Activated T-cell treated with anti-CD3 and anti-CD28 coated beads for 1 hour (primary cell): ENCODE measurements at regions not wholly inside any gene's neighbourhood (a gene's known extent, or its start where the extent isn't known, plus 50 kb on each side); places are given as distances from the start of the nearest gene placed in this dataset.
A peak's percentile ranks its signal among the peaks of the same experiment; 100 is the strongest.
"Not testable (repeated sequence)": the region's sequence is repeated elsewhere in the genome, so short reads cannot be mapped to it uniquely, and the experiment has no call there.

ENCODE experiments used
- DNase-seq: peaks from one replicate; pipeline ENCODE4 v3.0.0-alpha.2; 2020; ENCODE audit warnings: low read depth

GRCh38 chr3:14252321-14253021 lies 73.9 kb downstream of the LSM3 start:
- DNase-seq = no peak

GRCh38 chr3:14253022-14253706 lies 74.5 kb downstream of the LSM3 start:
- no peak for DNase-seq

- DNase-seq = no peak
Observed at GRCh38 chr3:14253707-14254382, 75.2 kb downstream of the LSM3 start.

- DNase-seq = no peak
Observed at GRCh38 chr3:14254812-14255702, 76.4 kb downstream of the LSM3 start.

- DNase-seq = no peak
Observed at GRCh38 chr3:14256046-14256445, 77.4 kb downstream of the LSM3 start.

GRCh38 chr3:14256561-14257342 lies 78.1 kb downstream of the LSM3 start:
- DNase-seq = no peak

DNA sequence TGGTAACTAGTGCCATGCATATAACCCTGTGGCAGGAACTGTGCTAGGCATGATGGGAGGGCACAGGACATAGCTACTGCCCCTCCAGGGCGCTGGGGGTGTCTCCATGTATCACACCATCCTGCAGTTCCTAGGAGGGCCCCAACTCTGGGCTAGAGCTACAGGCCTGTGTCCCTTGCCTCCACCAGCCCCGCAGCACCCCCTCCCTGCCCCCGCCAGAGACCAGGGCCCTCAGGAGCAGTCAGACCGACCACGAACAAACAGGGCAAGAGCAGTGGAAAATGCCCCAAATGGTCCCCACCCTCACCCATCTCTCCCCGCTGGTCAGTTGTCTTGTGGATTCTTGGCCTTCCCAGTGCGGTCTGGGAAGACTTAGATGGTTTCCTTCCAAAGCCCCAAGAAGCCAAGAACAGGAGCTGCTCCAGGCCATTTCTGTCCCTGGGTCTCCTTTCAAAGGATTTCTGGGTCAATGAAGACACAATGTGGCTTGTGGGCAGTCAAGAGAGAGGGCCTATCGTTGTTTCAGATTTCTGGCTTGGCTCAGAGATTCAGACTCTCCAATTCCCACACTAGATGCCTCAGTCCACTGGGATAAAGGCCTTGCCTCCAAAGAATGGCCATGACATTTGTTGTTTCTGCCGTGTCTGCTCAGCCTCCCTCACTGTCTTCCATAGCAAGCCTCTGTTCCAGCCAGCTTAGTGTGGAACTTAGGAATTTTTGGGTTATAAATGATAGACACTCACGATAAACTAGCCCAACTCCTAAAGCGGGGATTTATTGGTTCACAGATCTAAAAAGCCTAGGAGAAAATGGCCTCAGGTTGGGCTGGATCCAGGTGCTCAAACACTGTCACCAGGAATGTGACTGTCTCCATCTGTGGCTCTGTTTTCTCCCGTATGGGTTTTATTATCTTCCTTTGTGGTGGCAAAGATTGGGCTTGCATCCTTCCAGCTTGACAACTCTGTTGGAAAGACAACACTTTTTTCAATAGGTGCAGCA lies 80.6 kb downstream of the LSM3 start:
- DNase-seq = no peak

- DNase-seq = no peak
Observed at GRCh38 chr3:14260463-14260862, 81.8 kb downstream of the LSM3 start.

DNA sequence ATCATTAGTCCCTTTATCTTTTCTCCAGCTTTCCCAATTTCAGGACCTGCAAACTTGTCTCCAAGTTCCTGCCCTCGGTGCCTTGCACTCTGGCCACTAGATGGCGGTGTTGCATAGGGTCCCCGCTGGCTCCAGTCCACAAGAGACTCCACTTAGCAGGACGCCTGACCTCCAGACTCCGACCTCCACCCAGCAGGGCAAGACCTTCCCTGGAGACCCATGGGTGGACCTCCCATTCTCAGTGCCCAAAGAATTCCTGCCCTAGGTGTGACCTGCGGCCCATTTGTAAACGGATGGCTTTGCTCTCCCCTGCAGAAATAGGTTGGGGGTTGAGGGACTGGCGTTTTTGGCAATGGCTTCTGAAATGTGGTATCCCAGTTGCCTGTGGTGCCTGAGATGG lies 82.6 kb downstream of the LSM3 start:
- DNase-seq = peak; percentile 74

GRCh38 chr3:14262212-14262611 lies 83.6 kb downstream of the LSM3 start:
- no peak for DNase-seq

- no peak for DNase-seq
Observed at GRCh38 chr3:14262867-14263266, 84.2 kb downstream of the LSM3 start.

DNA sequence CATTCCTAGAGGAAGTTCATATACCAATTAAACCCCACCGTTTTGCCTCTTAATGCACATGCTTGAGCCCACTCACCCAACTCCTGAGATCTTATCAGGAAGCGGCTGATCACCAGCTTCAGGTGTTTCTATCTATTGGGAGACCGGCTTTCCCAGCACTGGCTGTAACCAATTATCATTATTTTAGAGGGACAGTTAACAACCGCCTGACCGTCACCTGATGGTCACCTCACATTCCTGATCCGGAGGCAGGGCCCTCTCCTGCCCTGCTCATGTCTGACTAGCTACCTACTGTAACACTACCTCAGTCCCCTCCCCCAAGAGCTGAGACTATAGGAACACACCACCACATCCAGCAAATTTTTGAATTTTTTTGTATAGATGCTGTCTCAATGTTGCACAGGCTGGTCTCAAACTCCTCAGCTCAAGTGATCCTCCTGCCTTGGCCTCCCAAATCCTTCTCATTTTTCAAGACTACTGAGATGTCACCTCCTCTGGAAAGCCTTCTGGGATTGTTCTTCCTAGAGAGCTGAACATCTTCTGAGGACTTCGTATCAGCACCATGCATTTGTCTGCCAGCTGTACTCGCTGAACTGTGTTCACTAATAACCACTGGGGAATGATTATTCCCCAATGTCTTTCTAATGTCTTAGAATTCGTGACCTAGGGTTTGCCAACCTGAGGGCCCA lies 84.8 kb downstream of the LSM3 start:
- no peak for DNase-seq

GRCh38 chr3:14265246-14265962 lies 86.8 kb downstream of the LSM3 start:
- no peak for DNase-seq

DNA sequence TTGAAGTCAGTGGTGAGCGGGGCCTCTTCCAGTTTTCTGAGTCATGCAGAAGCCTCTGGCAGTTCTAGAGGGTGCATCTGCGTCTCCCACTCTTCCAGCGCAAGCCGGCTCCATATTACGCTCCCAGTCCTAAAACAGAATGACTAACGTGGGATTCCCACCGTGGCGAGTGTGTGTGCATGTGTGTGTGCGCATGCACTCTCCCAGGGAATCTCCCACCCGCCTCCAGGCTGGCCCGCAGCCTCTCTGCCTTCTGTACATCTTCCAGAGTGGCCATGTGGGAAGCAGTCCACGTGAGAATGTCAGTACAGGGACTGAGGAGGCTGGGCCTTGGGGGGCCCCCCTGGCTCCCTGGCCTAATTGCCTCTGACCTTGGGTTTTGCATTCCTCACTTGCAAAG lies 87.7 kb downstream of the LSM3 start:
- no peak for DNase-seq

GRCh38 chr3:14267976-14268375 lies 89.4 kb downstream of the LSM3 start:
- no peak for DNase-seq

DNA sequence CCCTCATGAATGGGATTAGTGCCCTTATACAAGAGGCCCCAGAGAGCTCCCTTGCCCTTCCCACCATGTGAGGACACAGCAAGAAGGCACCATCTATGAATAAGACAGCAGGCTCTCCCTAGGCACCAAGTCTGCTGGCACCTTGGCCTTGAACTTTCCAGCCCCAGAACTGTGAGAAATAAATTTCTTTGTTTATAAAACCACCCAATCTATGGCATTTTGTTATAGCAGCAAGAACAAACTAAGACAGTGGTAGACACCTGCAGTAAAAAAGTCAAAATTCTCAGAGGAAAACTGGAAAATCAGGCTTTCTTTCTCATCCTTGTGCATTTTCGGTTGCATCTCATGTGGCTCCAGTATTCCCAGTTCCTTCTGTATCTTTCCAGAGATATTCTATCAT lies 90.3 kb downstream of the LSM3 start:
- no peak for DNase-seq

GRCh38 chr3:14272041-14272958 lies 93.7 kb downstream of the LSM3 start:
- not testable (repeated sequence) for DNase-seq
